ENCODE measurements at regions not wholly inside any gene's neighbourhood (a gene's known extent, or its start where the extent isn't known, plus 50 kb on each side); places are given as distances from the start of the nearest gene placed in this dataset.

DNA sequence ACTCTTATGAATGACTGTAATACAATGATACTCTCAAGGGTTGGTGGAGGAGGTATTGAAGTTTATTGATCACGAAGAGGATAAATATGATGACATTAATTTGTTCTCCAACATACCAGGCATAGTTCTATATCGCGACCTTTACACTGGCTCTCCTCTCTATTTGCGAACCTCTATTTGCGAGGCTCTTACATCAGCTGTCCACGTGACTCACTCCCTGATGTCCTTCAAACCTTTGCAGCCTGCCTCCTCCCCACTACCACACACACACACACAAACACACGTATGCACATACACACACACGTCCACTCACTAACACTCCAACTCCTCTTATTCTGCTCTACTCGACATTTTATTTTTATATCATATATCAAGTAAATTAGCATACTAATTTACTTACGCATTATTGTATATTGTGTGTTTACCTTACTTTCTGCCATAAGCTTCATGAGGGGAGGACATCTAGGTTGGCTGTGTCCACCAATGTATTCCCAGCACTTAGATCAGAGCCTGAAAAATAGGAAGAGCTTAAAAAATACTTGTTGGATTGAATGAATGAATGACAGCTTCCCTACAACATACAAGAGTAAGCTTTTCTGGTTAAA, 53.3 kb upstream of the TNFRSF21 start:
- 67 to 100% methylated on average over 2 to 6 of the region's 10 CpGs for WGBS, 2 experiments (ENCODE audit: extremely low coverage in 2 of 2, insufficient read length in 1 of 2)
- intact Hi-C loops (cut with micrococcal nuclease) (no loop called here), dilution Hi-C loops (cut with HindIII; ENCODE audit: low sequenced_read_pairs, unreplicated experiment) (no loop called here), in situ Hi-C loops (cut with MboI; ENCODE audit: low sequenced_read_pairs) (no loop called here)
- Histone ChIP-seq H2BK20ac (ENCODE audit: low read depth, low read length) (no peak overlapping the region), H2AK9ac (replicated peaks; ENCODE audit: low read depth, low read length, poor library complexity) (no peak overlapping the region), H2BK5ac (ENCODE audit: low read depth, low read length, poor library complexity, severe bottlenecking) (no peak overlapping the region), H3K18ac (ENCODE audit: low read depth, low read length) (no peak overlapping the region), H3K9me1 (ENCODE audit: insufficient read depth, low read length) (no peaks in the 10 kb centered on the region), H2BK15ac (ENCODE audit: low read depth, low read length) (no peak overlapping the region), H2AK5ac (ENCODE audit: low read depth, low read length) (no peak overlapping the region), H4K5ac (ENCODE audit: low read depth, low read length) (no peak overlapping the region), H3K56ac (ENCODE audit: extremely low read depth, insufficient read depth, low read length) (no peak overlapping the region), H3K4ac (ENCODE audit: low read depth, low read length) (no peak overlapping the region), H3K9me3 (ENCODE audit: control insufficient read depth, insufficient read depth, low read length) (no peaks in the 10 kb centered on the region), H3K9ac (ENCODE audit: low read depth, low read length) (no peak overlapping the region), H3K23ac (ENCODE audit: low read depth, low read length) (no peak overlapping the region), H3K14ac (replicated peaks; ENCODE audit: low read depth, low read length) (no peak overlapping the region), H3K79me1 (ENCODE audit: low read depth in 1 of 2, low read length in 2 of 2) (no peaks in the 10 kb centered on the region), H2BK120ac (ENCODE audit: low read depth, low read length) (no peak overlapping the region), H3K27ac (ENCODE audit: insufficient read depth, low read length) (no peak overlapping the region), H3K4me1 (ENCODE audit: control insufficient read depth, insufficient read depth, low read length) (no peaks in the 10 kb centered on the region), H4K20me1 (ENCODE audit: insufficient read depth, low read length) (no peaks in the 10 kb centered on the region), H3K4me2 (ENCODE audit: low read depth, low read length) (no peak overlapping the region), H3K27me3 (ENCODE audit: control insufficient read depth, insufficient read depth, low read length) (no peaks in the 10 kb centered on the region), H4K91ac (ENCODE audit: insufficient read depth, low read depth, low read length) (no peak overlapping the region), H3K4me3 (ENCODE audit: insufficient read depth, low read depth, low read length) (no peak overlapping the region), H4K8ac (ENCODE audit: low read depth in 2 of 2, low read length in 2 of 2) (no peak overlapping the region), H3K36me3 (ENCODE audit: control insufficient read depth, insufficient read depth, low read length) (no peaks in the 10 kb centered on the region), H2AFZ (replicated peaks; ENCODE audit: low read length, poor library complexity) (no peak overlapping the region)
- ChIA-PET CTCF (no interaction called here), POLR2A (ENCODE audit: unreplicated experiment) (no interaction called here)
- BruUV-seq (replicated peaks) = no TSS peak
- no peak for DNase-seq
- no peak for ATAC-seq (ENCODE audit: low read depth)
- TF ChIP-seq SMC3 (IDR thresholded peaks at IDR 0.05; ENCODE audit: low read depth, low read length) (no peak), MXI1 (IDR thresholded peaks at IDR 0.05; ENCODE audit: borderline replicate concordance, low read depth, low read length) (no peak), CEBPB (IDR thresholded peaks at IDR 0.05; ENCODE audit: low read depth, low read length) (no peak), MAZ (IDR thresholded peaks at IDR 0.05; ENCODE audit: borderline replicate concordance, low read depth, low read length) (no peak)

Measured in IMR-90 (cell line).